Nephron progenitor cell (in vitro differentiated cells): ENCODE measurements at regions not wholly inside any gene's neighbourhood (a gene's known extent, or its start where the extent isn't known, plus 50 kb on each side); places are given as distances from the start of the nearest gene placed in this dataset.
"Not testable (repeated sequence)": the region's sequence is repeated elsewhere in the genome, so short reads cannot be mapped to it uniquely, and the experiment has no call there.

Experiments
- DNase-seq: peaks from one replicate; pipeline ENCODE4 v3.0.0; 2021
- H3K27ac Mint-ChIP-seq: 2 replicates; pipeline ENCODE4 v1.8.0; 2021; ENCODE audit warnings: mild to moderate bottlenecking, moderate library complexity, mixed read lengths
- H3K27me3 Mint-ChIP-seq: 2 replicates; pipeline ENCODE4 v1.8.0; 2021; ENCODE audit warnings: mild to moderate bottlenecking, low read depth, mixed read lengths; ENCODE audit not compliant: poor library complexity
- H3K36me3 Mint-ChIP-seq: 2 replicates; pipeline ENCODE4 v1.8.0; 2021; ENCODE audit warnings: low read depth, mixed read lengths
- H3K4me1 Mint-ChIP-seq: 2 replicates; pipeline ENCODE4 v1.8.0; 2021; ENCODE audit warnings: mixed read lengths
- H3K4me3 Mint-ChIP-seq: 2 replicates; pipeline ENCODE4 v1.8.0; 2021; ENCODE audit warnings: mild to moderate bottlenecking, moderate library complexity, mixed read lengths
- H3K9me3 Mint-ChIP-seq: 2 replicates; pipeline ENCODE4 v1.8.0; 2021; ENCODE audit warnings: mild to moderate bottlenecking, moderate library complexity, mixed read lengths
- TF ChIP-seq, protein P1 (sequence below): fragments of 200-600 bp; sonication (generic); IDR thresholded peaks from 2 replicates; pipeline ENCODE4 v1.5.0; 2021; ENCODE audit warnings: antibody characterized with exemption

DNA sequence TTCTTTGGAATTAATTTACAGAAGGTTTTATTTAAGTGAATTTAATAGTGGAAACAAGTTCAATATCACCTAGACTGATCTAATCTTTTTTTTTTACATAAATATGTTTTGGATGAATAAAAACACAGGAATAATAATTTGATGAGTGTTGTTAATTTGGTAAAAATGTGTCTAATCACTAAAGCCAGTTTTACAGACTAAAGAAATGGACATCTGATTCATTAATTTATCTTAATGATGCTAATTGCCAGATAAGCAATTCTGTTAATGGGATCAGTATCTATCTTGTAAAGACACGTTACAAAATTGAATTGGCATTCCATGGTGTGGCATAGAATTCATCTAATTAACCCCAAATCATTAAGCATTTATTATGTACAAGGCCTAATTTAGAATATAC, 743.3 kb upstream of the CDH6 start:
- TF ChIP-seq, protein P1, sequence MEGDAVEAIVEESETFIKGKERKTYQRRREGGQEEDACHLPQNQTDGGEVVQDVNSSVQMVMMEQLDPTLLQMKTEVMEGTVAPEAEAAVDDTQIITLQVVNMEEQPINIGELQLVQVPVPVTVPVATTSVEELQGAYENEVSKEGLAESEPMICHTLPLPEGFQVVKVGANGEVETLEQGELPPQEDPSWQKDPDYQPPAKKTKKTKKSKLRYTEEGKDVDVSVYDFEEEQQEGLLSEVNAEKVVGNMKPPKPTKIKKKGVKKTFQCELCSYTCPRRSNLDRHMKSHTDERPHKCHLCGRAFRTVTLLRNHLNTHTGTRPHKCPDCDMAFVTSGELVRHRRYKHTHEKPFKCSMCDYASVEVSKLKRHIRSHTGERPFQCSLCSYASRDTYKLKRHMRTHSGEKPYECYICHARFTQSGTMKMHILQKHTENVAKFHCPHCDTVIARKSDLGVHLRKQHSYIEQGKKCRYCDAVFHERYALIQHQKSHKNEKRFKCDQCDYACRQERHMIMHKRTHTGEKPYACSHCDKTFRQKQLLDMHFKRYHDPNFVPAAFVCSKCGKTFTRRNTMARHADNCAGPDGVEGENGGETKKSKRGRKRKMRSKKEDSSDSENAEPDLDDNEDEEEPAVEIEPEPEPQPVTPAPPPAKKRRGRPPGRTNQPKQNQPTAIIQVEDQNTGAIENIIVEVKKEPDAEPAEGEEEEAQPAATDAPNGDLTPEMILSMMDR: no peak
- Mint-ChIP-seq H3K36me3 (no peaks in the 10 kb centered on the region), H3K4me1 (no peaks in the 10 kb centered on the region), H3K27me3 (no peaks in the 10 kb centered on the region), H3K4me3 (no peak overlapping the region), H3K9me3 (no peaks in the 10 kb centered on the region), H3K27ac (no peak overlapping the region)
- DNase-seq: no peak

GRCh38 chr5:30447431-30447830, 746.1 kb upstream of the CDH6 start:
- TF ChIP-seq, protein P1: no peak
- H3K36me3 Mint-ChIP-seq: no peaks in the 10 kb centered on the region
- peaks cover 2% of the 10 kb centered on the region for H3K9me3 Mint-ChIP-seq
- no peak overlapping the region for H3K4me3 Mint-ChIP-seq
- H3K4me1 Mint-ChIP-seq: no peaks in the 10 kb centered on the region
- no peak overlapping the region for H3K27ac Mint-ChIP-seq
- no peak for DNase-seq
- no peaks in the 10 kb centered on the region for H3K27me3 Mint-ChIP-seq

DNA sequence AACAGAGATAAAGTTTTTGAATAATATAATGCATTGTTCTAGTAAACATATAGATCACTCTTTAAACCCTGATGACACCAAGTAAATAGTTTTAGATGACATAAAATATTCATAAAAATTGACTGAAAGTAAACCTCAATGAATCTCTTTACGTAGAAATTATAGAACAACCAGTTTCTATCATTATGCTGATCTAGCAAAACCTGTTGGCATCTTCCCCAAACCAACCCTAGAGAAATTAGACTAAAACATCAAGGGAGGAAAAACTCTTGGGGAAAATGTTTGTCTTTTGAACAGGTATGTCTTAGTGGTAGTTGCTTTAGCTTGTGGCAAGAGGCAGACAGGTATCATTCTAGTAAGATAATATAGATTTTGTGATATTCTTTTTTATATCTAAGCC, 747.0 kb upstream of the CDH6 start:
- Mint-ChIP-seq H3K4me1 (no peaks in the 10 kb centered on the region), H3K36me3 (no peaks in the 10 kb centered on the region), H3K27ac (no peak overlapping the region), H3K9me3 (peaks cover 10% of the 10 kb centered on the region), H3K4me3 (no peak overlapping the region), H3K27me3 (no peaks in the 10 kb centered on the region)
- DNase-seq: no peak
- TF ChIP-seq, protein P1: no peak

- DNase-seq: no peak
- no peak overlapping the region for H3K27ac Mint-ChIP-seq
- H3K36me3 Mint-ChIP-seq: peaks cover 4% of the 10 kb centered on the region
- no peaks in the 10 kb centered on the region for H3K4me1 Mint-ChIP-seq
- H3K9me3 Mint-ChIP-seq: peaks cover 34% of the 10 kb centered on the region
- no peak overlapping the region for H3K4me3 Mint-ChIP-seq
- TF ChIP-seq, protein P1: no peak
- H3K27me3 Mint-ChIP-seq: no peaks in the 10 kb centered on the region
These were observed 754.7 kb upstream of the CDH6 start for GRCh38 chr5:30438785-30439184.

- Mint-ChIP-seq H3K9me3 (peaks cover 25% of the 10 kb centered on the region), H3K4me3 (no peak overlapping the region), H3K27ac (no peak overlapping the region), H3K4me1 (no peaks in the 10 kb centered on the region), H3K27me3 (no peaks in the 10 kb centered on the region), H3K36me3 (peaks cover 4% of the 10 kb centered on the region)
- TF ChIP-seq, protein P1: no peak
- no peak for DNase-seq
These were observed 756.8 kb upstream of the CDH6 start for GRCh38 chr5:30436691-30437090.

DNA sequence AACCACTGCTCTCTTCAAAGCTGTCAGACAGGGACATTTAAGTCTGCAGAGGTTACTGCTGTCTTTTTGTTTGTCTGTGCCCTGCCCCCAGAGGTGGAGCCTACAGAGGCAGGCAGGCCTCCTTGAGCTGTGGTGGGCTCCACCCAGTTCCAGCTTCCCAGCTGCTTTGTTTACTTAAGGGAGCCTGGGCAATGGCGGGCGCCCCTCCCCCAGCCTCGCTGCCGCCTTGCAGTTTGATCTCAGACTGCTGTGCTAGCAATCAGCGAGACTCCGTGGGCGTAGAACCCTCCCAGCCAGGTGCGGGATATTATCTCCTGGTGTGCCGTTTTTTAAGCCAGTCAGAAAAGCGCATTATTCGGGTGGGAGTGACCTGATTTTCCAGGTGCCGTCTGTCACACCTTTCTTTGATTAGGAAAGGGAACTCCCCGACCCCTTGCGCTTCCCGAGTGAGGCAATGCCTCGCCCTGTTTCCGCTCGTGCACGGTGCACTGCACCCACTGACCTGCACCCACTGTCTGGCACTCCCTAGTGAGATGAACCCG, 764.5 kb upstream of the CDH6 start:
- Mint-ChIP-seq H3K4me3 (peak overlapping the region; percentile 80), H3K9me3 (peaks cover 39% of the 10 kb centered on the region)
- not testable (repeated sequence) for H3K27ac Mint-ChIP-seq, H3K36me3 Mint-ChIP-seq, H3K27me3 Mint-ChIP-seq, H3K4me1 Mint-ChIP-seq
- peak; percentile 48 for DNase-seq
